Activated naive CD4-positive, alpha-beta T cell treated with anti-CD3 and anti-CD28 coated beads for 36 hours (primary cell): ENCODE measurements at regions not wholly inside any gene's neighbourhood (a gene's known extent, or its start where the extent isn't known, plus 50 kb on each side); places are given as distances from the start of the nearest gene placed in this dataset.
"Not testable (repeated sequence)": the region's sequence is repeated elsewhere in the genome, so short reads cannot be mapped to it uniquely, and the experiment has no call there.

Experiments used
- CTCF ChIA-PET: fragments of 350-600 bp; sonication (Branson Sonifier 250); formaldehyde crosslinking; loops from one replicate; lab custom pipeline; 2021; ENCODE audit warnings: antibody characterized with exemption; lab: Charles Lee
- DNase-seq: peaks from one replicate; pipeline ENCODE4 v3.0.0-alpha.2; 2020
- H3K27ac Mint-ChIP-seq: one replicate; pipeline ENCODE4 v1.8.0; 2021; ENCODE audit warnings: mild to moderate bottlenecking, mixed read lengths
- H3K27me3 Mint-ChIP-seq: one replicate; pipeline ENCODE4 v1.8.0; 2021; ENCODE audit warnings: low read depth, mixed read lengths
- H3K36me3 Mint-ChIP-seq: one replicate; pipeline ENCODE4 v1.8.0; 2021; ENCODE audit warnings: low read depth, mixed read lengths
- H3K4me1 Mint-ChIP-seq: one replicate; pipeline ENCODE4 v1.8.0; 2021; ENCODE audit warnings: low read depth, mixed read lengths
- H3K4me3 Mint-ChIP-seq: one replicate; pipeline ENCODE4 v1.8.0; 2021; ENCODE audit warnings: mild to moderate bottlenecking, moderate library complexity, mixed read lengths
- H3K9me3 Mint-ChIP-seq: one replicate; pipeline ENCODE4 v1.8.0; 2021; ENCODE audit warnings: mixed read lengths
- intact Hi-C: fragments of 100-400 bp; cut with micrococcal nuclease; formaldehyde crosslinking; loops from one replicate; pipeline ENCODE4 v1.15.1; 2023

- Mint-ChIP-seq H3K4me3 (no peak overlapping the region), H3K9me3 (no peaks in the 10 kb centered on the region), H3K27ac (no peak overlapping the region), H3K4me1 (peaks cover 2% of the 10 kb centered on the region), H3K36me3 (no peaks in the 10 kb centered on the region), H3K27me3 (peaks cover 4% of the 10 kb centered on the region)
- CTCF ChIA-PET: interaction anchor here (0.5 kb wide), 1 partner anchor 9 kb away, joined by 3 read pairs; no protein-coding TSS in a partner anchor
- DNase-seq: no peak
- intact Hi-C loops: no loop called here
Measured at GRCh38 chr2:20499387-20499786, 52.5 kb downstream of the RHOB start.

DNA sequence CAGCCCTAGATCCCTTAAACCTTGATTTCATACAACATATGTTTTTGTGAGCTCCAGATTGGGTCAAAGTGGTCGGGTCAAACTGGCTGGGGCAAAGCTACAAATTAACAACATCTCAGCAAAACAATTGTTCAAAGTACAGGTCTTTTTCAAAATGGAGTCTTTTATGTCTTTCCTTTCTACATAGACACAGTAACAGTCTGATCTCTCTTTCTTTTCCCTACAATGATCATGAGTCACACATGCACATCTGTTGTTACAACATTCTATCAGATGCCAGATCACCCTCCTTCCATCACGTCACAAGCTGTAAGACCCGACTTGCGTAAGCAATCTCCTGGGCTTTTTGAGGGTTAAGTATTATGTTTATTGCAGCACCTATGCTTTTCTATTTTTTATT lies 55.1 kb downstream of the RHOB start:
- Mint-ChIP-seq H3K27ac (no peak overlapping the region), H3K4me3 (no peak overlapping the region), H3K9me3 (no peaks in the 10 kb centered on the region), H3K27me3 (peaks cover 4% of the 10 kb centered on the region), H3K4me1 (peaks cover 4% of the 10 kb centered on the region), H3K36me3 (no peaks in the 10 kb centered on the region)
- CTCF ChIA-PET: no interaction called here
- intact Hi-C loops: loop anchor here (5.0 kb wide), 1 partner anchor 545 kb away; no protein-coding TSS in a partner anchor
- no peak for DNase-seq

- H3K4me3 Mint-ChIP-seq, CTCF ChIA-PET, H3K27me3 Mint-ChIP-seq, H3K9me3 Mint-ChIP-seq, H3K4me1 Mint-ChIP-seq, DNase-seq, H3K27ac Mint-ChIP-seq, H3K36me3 Mint-ChIP-seq: not testable (repeated sequence)
- intact Hi-C loops: loop anchor here (5.0 kb wide), 1 partner anchor 545 kb away; no protein-coding TSS in a partner anchor
Measured at GRCh38 chr2:20502496-20502895, 55.6 kb downstream of the RHOB start.

DNA sequence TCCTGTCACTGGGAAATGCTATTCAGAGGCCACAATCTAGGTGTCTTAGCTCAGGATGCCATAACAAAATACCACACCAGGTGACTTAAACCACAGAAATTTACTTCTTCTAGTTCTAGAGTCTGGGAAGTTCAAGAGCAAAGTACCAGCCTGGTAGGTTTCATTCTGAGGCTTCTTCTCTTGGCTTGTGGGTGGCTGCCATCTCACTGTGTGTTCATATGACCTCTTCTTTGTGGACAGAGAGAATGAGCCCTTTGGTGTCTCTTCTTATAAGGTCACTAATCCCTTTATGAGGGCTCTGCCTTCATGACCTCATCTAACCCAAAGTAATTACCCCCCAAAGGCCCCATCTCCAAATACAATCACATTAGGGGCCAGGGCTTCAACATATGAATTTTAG lies 57.3 kb downstream of the RHOB start:
- Mint-ChIP-seq H3K4me3 (no peak overlapping the region), H3K9me3 (no peaks in the 10 kb centered on the region), H3K36me3 (no peaks in the 10 kb centered on the region), H3K4me1 (peaks cover 5% of the 10 kb centered on the region), H3K27ac (no peak overlapping the region), H3K27me3 (peaks cover 4% of the 10 kb centered on the region)
- intact Hi-C loops: loop anchor here (5.0 kb wide), 1 partner anchor 543 kb away; no protein-coding TSS in a partner anchor
- DNase-seq: no peak
- CTCF ChIA-PET: interaction anchor here (0.7 kb wide), 1 partner anchor 93 kb away, joined by 3 read pairs; no protein-coding TSS in a partner anchor

DNA sequence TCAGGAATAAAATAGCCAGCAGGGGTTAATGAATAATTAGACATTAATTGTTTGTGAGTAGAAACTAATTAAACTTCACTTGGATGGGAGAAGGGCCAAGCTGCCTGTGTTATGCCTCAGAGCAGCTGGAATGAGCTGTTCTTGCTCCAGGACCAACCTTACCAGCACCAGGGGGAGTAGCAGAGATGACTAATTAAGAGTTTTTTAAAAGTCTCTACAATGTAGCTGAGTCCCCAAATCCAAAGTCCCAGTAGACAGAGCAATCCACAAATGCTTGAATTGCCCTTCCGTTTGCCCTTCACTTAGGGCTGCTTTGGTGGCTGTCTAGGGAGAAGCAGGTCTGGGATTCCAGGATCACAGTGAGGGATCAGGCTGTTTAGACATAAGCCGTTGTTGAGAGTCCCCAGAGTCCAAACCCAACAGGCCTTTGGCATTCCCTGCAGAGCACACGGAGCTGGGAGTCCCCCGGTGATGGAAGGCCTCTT lies 59.4 kb downstream of the RHOB start:
- intact Hi-C loops: no loop called here
- H3K27me3 Mint-ChIP-seq: peaks cover 1% of the 10 kb centered on the region
- no peak for DNase-seq
- no peak overlapping the region for H3K4me3 Mint-ChIP-seq
- CTCF ChIA-PET: interaction anchor here (1.0 kb wide), 1 partner anchor 11 kb away, joined by 3 read pairs; no protein-coding TSS in a partner anchor
- peaks cover 5% of the 10 kb centered on the region for H3K4me1 Mint-ChIP-seq
- no peaks in the 10 kb centered on the region for H3K36me3 Mint-ChIP-seq
- H3K9me3 Mint-ChIP-seq: no peaks in the 10 kb centered on the region
- no peak overlapping the region for H3K27ac Mint-ChIP-seq

- peaks cover 1% of the 10 kb centered on the region for H3K27me3 Mint-ChIP-seq
- H3K27ac Mint-ChIP-seq: no peak overlapping the region
- H3K9me3 Mint-ChIP-seq: no peaks in the 10 kb centered on the region
- CTCF ChIA-PET: interaction anchor here (0.8 kb wide), 1 partner anchor 154 kb away, joined by 4 read pairs; no protein-coding TSS in a partner anchor
- intact Hi-C loops: no loop called here
- peak; percentile 28 for DNase-seq
- no peaks in the 10 kb centered on the region for H3K36me3 Mint-ChIP-seq
- no peak overlapping the region for H3K4me3 Mint-ChIP-seq
- H3K4me1 Mint-ChIP-seq: peaks cover 5% of the 10 kb centered on the region
Measured at GRCh38 chr2:20507166-20507692, 60.4 kb downstream of the RHOB start.

DNA sequence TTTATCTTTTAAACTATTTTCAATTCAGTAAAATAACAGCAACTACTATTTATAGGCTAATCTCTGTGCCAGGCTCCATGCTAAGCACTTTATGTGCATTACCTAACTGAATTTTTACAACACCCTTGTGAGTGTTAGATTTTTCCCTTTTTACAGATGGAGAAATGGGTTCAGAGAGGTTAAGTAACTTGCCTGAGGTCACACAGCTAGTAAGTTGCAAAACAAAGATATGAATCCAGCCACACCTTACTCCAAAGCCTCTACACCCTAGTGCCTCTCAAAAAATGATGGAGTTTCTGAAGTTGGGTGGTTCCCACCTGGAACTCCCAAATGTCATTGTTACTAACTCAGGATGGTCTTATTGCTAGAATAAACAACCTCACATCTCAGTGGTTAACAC lies 60.8 kb downstream of the RHOB start:
- no peaks in the 10 kb centered on the region for H3K36me3 Mint-ChIP-seq
- H3K4me3 Mint-ChIP-seq: no peak overlapping the region
- H3K4me1 Mint-ChIP-seq: peaks cover 5% of the 10 kb centered on the region
- H3K27me3 Mint-ChIP-seq: no peaks in the 10 kb centered on the region
- H3K27ac Mint-ChIP-seq: no peak overlapping the region
- intact Hi-C loops: no loop called here
- no peak for DNase-seq
- no peaks in the 10 kb centered on the region for H3K9me3 Mint-ChIP-seq
- CTCF ChIA-PET: interaction anchor here (0.6 to 0.8 kb wide), 2 partner anchors 8 to 153 kb away, joined by 3 to 4 read pairs; no protein-coding TSS in a partner anchor

DNA sequence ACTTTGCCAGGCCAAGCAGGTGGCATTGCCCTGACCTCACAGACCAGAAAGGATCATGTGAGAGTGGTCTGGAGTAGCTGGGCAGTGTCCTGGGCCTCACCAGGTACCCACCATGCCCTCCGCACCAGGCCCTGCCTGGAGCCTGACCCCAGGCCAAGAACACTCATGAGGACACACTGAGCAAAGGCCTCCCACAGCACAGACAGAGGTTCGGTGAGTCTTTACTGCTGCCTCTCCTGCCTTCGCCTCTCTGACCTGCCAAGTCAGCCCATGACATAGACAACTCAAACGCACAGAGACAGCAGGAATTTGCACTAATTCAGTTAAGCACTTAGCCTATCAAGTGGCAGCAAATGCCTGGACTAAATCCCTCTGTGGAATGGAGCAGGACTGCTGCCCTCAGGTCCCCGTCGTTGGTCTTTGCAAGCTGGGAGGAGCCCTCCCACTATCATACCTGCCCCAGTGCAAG lies 62.5 kb downstream of the RHOB start:
- intact Hi-C loops: no loop called here
- H3K36me3 Mint-ChIP-seq: no peaks in the 10 kb centered on the region
- CTCF ChIA-PET: interaction anchor here (0.6 kb wide), 1 partner anchor 199 kb away, joined by 3 read pairs; no protein-coding TSS in a partner anchor

DNA sequence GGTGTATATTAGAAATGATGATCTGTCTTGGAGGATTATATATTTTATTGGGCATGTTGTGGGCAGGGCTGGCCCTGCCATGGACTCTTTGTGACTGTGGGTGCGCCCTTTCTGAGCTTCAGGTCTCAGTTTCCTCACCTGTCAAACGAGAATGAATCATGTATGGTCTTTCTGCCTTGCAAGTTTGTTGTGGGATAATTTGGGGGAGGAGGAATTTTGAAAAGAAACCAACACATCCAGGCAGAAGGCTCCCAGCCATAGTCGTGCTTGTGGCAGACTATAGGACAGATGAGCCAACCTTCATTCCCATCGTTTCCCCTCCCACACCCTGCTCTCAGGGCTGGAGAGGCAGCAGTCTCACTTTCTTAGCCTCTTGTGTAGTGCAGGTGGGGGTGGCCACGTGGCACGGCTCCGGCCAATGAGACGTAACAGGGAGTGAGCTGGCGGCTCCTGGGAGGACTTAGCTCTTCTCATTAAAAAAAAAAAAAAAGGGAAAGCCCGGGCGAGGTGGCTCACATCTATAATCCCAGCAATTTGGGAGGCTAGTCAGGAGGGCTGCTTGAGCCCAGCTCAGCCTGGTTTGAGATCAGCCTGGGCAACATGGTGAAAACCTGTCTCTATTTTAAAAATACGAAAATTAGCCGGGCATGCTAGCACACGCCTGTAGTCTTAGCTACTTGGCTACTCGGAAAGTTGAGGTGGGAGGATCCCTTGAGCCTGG lies 63.1 kb downstream of the RHOB start:
- Mint-ChIP-seq H3K27ac (no peak overlapping the region), H3K4me1 (peaks cover 5% of the 10 kb centered on the region), H3K27me3 (peaks cover 3% of the 10 kb centered on the region), H3K4me3 (no peak overlapping the region), H3K9me3 (peaks cover under 1% of the 10 kb centered on the region), H3K36me3 (no peaks in the 10 kb centered on the region)
- DNase-seq: peak; percentile 13
- CTCF ChIA-PET: interaction anchor here (0.6 kb wide), 1 partner anchor 198 kb away, joined by 3 read pairs; no protein-coding TSS in a partner anchor
- intact Hi-C loops: no loop called here

More for the DNA sequence above, 62.5 kb downstream of the RHOB start:
- Mint-ChIP-seq H3K27me3 (peaks cover 2% of the 10 kb centered on the region), H3K4me1 (peaks cover 5% of the 10 kb centered on the region), H3K4me3 (no peak overlapping the region), H3K27ac (no peak overlapping the region), H3K9me3 (no peaks in the 10 kb centered on the region)
- no peak for DNase-seq

GRCh38 chr2:20511130-20511529 lies 64.3 kb downstream of the RHOB start:
- CTCF ChIA-PET: no interaction called here
- Mint-ChIP-seq H3K36me3 (no peaks in the 10 kb centered on the region), H3K4me1 (peaks cover 5% of the 10 kb centered on the region), H3K27ac (no peak overlapping the region), H3K27me3 (peaks cover 3% of the 10 kb centered on the region), H3K4me3 (no peak overlapping the region), H3K9me3 (peaks cover 3% of the 10 kb centered on the region)
- DNase-seq: no peak
- intact Hi-C loops: no loop called here

GRCh38 chr2:20512061-20512605 lies 65.3 kb downstream of the RHOB start:
- no peak overlapping the region for H3K27ac Mint-ChIP-seq
- intact Hi-C loops: no loop called here
- no peak overlapping the region for H3K4me3 Mint-ChIP-seq
- H3K9me3 Mint-ChIP-seq: peaks cover 3% of the 10 kb centered on the region
- H3K27me3 Mint-ChIP-seq: peaks cover 3% of the 10 kb centered on the region
- H3K36me3 Mint-ChIP-seq: no peaks in the 10 kb centered on the region
- H3K4me1 Mint-ChIP-seq: peaks cover under 1% of the 10 kb centered on the region
- CTCF ChIA-PET: no interaction called here
- DNase-seq: no peak

DNA sequence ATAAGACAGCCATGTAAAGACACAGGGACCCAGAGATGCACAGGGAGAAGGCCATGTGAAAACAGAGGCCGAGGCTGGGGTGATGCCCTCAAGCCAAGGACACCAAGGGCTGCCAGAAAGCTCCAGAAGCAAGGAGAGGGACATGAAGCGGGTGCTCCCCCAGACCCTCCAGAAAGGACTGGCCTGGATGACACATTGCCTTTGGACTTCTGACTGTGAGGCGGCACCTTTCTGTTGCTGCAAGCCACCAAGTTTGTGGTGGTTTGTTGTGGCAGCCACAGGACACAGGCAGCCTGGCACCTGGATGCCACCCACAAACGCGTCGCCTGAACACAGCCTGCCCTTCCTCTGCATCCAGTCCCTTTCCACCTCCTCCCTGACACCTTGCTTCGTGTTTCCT lies 67.1 kb downstream of the RHOB start:
- peaks cover 3% of the 10 kb centered on the region for H3K27me3 Mint-ChIP-seq

More for the DNA sequence above, 67.1 kb downstream of the RHOB start:
- Mint-ChIP-seq H3K4me3 (no peak overlapping the region), H3K4me1 (no peaks in the 10 kb centered on the region), H3K36me3 (no peaks in the 10 kb centered on the region), H3K27ac (no peak overlapping the region), H3K9me3 (peaks cover 3% of the 10 kb centered on the region)
- no peak for DNase-seq
- intact Hi-C loops: no loop called here
- CTCF ChIA-PET: interaction anchor here (1.1 kb wide), 1 partner anchor 74 kb away, joined by 4 read pairs; no protein-coding TSS in a partner anchor
